A204.1 (cell line): ENCODE measurements at regions not wholly inside any gene's neighbourhood (a gene's known extent, or its start where the extent isn't known, plus 50 kb on each side); places are given as distances from the start of the nearest gene placed in this dataset.

Source experiments
- FAIRE-seq: peaks from 2 replicates; lab custom pipeline; 2012; peaks lifted over from hg19 to GRCh38; lab: Jason Lieb, UNC

DNA sequence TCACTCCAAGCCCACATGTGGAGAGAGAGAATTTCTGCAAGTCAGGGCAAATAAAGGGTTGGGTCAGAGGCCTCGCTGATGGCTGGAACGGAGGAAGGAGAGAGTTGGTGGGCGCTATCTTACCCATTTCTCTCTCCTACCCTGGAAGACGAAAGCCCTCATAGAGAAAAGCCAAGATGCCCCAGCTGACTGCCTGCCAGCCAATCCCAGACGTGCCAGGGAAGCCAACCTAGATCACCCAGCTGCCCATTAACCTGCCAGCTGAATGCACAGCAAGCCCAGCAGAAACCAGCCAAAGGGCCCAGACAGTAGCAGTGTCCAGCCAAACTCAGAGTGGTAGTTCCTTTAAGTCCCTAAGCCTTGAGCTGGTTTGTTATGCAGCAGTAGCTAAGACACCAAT is 167.0 kb upstream of the ZNF507 start:
- FAIRE-seq = no peak

DNA sequence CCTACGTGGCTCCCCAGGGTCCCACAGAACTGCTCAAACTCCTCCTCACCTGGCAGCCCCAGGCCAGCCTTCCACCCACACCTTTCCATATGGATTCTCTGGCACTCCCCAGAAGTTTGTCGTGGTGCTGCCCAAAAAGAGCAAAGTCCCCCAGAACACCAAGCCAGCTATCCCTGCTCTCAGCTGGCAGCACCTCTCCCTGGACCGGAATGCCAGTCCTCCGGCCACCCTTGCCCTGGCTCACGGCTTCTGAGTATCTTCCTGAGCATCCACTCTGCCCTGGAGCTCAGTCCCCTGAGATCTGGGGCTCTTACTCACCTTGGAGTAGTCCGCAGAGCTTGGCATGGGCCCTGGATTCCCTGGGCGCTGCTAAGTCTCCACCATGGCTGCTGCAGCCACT is 166.5 kb upstream of the ZNF507 start:
- FAIRE-seq = no peak

DNA sequence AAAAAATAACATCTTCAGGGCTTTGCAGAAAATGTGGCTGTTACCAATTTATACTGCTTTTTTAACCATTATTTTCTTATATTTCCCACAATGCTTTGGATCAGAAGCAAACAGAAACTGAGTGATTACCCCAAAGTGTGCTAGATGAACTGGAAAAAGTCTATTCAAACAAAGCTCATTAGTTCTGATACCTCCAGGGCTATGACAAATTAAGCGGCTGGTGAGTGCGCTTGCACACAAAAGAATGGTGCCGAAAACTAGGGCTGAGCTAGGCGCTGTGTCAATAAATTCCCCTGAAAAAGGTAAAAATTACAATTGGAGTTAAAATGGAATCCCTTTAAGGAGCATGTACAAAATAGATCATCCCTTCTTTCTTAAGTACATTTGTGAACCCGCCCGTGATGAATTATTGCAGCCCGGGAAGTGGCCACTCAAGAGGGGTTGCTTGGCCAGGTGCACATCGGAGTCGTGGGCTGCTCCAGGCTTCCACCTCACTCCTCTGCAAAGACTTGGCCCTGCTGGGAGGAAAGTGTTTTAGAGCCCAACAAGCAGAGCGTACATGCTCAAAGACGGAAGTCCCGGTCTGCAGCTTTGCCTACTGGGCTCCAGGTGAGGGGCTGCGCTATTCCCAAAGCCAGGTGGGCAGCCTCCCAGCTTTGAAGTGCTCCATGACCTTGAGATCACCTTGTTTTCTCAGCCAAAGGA is 164.0 kb upstream of the ZNF507 start:
- no peak for FAIRE-seq

- no peak for FAIRE-seq
These were observed 158.7 kb upstream of the ZNF507 start for GRCh38 chr19:32186542-32187330.

- FAIRE-seq = no peak
These were observed 156.5 kb upstream of the ZNF507 start for GRCh38 chr19:32188921-32189320.

- FAIRE-seq = no peak
These were observed 155.3 kb upstream of the ZNF507 start for GRCh38 chr19:32189956-32190706.

- no peak for FAIRE-seq
These were observed 153.5 kb upstream of the ZNF507 start for GRCh38 chr19:32191921-32192320.

DNA sequence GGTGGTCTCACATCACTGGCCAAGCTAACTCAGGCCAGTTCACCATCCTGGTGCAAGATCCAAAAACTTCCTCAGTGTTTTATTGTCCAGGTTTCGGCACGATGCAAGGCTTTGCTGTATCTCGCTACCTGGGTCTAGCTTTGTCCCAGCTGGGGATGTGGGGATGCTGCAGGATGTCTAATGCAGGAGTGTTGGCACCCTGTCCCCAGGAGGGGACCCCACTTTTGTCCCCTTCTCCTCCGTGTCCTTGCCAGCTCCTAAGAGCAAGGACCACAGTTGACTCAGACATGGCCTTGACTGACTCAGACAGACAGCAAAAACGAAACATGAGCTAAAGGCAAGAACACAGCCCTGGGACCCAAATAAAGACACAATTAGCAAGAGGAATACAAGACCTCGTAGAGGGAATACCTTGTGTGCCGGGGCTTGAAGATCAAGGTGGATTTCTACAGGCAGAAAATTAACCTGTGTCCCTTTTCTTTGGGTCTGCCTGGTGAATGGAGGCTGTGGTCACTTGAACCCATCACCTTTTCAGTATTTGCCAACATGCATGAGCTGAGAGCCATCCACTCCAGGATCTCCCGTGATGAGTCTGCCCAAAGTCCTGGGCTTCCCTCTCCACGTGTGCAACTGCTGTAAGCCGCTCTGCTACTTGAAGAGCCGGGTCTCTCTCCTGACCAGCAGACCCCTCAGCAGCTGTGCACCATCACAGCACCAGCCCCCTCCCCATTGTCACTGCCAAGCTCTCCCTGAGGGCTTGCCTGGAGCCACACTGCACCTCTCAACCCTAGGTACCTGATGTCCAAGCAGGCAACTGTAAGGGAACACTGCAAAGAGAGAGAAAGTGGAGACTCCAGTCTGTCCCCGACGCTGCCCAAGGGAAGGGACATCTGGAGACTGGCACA is 149.5 kb upstream of the ZNF507 start:
- no peak for FAIRE-seq

DNA sequence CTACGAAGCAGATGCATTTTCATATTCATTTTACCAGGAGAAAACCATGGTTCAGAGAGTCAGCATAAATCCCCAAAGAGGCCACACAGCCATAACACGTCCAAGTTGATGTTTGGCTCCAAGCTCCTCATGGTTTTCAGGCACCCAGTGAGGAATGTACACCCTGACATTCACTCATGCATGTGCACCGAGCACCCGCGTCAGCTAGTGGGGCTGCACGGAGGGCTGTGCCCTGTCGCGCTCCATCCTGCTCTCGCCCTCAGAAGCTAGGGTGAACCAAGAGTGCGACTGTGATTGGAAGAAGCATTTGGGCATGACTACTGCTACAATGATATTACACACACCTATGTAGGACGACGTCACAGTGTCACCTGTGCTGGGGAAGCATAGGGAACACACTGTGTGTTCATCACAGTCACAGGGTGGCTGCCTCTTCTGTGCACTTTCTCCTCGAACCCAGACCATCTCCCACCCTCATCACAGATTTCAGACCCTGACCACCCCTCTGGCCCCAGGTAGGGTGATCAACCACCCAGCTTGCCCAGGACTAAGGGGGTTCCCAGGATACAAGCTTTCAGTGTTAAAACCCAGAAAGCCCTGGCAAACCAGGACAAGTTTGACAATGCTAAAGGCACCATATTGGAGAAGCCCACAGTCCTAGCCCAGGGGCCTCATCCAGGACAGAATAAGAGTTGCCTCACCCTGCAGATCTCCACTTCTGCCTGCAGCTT is 148.6 kb upstream of the ZNF507 start:
- no peak for FAIRE-seq

DNA sequence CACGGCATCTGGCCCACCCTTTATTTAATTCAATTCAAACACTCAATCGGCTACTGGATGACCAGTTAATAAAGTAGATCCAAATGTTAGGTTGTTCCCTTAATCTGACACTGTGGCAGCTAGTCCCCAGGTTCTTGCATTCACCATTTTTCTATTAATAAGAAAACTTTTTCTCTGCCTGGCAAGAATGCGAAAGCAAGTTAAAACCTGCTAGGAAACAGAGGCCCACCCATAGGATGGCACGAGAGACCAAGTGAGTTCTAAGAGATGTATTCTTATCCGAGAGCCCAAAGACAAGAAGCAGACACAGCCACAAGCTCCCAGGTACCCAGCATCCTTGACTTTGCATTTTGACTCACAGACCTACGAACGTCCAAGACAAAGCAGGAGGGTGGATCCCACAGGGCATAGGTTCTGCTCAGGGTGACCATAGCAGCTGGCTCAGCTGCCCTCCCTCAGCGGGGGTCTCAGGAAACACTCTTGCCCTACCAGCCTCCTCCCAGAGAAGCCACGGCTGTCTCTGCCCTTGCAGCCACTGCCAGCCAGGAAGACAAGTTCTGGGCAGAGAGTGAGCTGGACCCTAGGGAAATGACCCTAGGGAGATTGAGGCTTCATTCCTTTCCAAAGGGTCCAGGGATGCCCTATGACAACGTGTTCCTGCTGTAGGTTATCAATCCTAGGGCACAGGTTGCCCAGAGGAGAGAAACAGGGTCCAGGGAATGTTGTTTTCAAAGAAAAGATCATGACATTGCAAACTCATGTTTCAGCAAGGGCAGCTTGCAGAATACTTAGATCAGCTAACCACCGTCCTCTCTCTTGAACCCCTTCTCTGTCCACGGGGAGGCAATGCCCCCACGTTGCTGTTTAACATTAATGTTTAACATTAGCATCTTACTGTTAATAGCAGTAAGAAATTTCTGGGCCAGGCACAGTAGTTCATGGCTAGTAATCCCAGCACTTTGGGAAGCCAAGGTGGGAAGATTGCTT is 147.2 kb upstream of the ZNF507 start:
- no peak for FAIRE-seq

DNA sequence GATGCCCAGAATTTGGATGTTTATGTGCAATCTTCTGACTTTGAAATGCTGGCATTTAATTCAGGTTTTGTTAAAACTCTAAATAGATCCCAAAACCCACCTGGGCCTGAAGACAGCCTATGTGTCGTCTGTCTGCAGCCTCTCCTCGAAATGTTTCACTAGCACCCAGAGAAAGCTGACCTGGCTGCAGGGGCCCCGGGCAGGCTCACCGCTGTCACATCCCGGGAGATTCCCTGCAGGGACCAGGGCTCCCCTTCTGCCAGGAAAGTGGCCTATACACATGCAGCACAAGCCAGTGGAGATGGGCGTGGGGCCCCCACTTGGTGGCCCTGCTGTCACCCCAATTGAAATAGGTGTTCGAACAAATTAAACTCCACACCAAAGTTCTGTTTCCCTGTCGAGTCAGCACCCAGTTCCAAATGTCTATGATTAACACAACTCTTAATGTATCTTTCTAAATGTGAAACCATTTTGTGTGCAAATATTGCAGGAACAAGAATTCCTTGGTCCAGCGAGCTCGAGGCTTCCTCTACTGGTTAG is 145.8 kb upstream of the ZNF507 start:
- no peak for FAIRE-seq

DNA sequence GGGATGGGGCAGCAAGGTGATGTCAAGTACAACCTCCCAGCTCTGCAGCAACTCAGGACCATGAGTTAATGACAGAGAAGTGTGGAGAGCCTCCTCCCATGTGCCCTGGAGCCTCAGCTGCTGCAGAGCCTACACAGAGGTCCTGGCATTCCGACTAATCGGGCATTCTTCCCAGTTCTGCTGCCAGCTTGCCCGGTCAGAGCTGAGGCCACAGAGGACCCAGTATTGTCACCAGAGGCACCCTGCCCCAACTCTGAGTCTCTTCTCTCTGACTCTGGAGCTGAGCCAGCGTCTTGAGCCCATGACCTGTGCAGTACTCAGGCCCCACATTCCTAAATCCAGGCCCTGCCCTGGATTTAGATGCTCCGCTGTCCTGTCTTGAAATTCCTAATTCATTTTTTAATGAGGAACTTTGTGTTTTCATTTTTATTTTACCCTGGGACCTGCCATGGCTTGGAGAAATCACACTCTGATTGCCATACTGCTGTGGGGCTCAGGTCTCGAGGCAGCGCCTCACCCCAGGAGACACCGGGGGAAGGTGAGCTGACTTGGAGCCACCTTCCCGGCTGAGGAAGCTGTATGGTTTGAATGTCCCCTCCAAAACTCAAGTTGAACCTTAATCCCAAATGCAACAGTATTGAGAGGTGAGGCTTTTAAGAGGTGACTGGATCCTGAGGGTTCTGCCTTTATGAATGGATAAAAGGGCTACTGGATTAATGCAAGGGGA is 144.9 kb upstream of the ZNF507 start:
- no peak for FAIRE-seq

DNA sequence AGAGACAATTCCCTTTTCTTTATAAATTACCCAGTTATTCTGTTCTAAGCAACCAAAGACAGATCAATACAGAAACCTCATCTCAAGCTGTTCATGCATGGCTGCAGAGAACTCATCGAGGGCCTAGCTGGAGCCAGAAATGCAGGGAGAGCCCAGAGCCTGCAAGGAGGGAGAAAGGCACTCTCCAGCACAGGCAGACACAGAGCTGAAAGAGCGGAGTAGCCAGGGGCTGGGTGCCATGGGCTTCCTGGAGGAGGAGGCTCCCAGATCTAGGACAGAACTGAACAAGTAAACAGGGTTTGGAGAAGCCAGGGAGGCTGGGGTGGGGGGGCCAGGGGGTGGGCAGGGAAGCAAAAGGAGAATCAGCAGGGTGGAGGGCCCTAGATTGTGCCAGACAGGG is 144.2 kb upstream of the ZNF507 start:
- no peak for FAIRE-seq

DNA sequence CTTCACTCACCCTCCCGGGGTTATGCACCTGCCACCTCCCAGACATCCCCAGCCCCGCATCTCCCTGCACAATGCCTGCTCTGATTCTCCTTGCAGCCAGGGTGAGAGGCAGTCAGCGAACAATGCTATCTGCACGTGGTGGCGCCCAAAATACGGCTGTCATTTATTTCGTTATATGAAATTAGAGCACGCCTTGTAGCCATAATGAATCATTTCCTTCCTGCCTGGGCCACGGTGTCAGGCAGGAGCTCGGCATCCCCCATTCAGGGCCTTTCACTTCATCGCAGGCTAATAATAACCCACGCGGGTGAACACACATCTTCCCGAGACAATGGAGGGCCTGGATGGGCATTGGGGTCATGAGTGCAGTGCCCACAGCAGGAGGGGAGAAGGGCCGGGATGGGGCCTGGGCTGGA is 143.8 kb upstream of the ZNF507 start:
- FAIRE-seq = no peak

GRCh38 chr19:32202244-32202643 is 143.2 kb upstream of the ZNF507 start:
- no peak for FAIRE-seq

DNA sequence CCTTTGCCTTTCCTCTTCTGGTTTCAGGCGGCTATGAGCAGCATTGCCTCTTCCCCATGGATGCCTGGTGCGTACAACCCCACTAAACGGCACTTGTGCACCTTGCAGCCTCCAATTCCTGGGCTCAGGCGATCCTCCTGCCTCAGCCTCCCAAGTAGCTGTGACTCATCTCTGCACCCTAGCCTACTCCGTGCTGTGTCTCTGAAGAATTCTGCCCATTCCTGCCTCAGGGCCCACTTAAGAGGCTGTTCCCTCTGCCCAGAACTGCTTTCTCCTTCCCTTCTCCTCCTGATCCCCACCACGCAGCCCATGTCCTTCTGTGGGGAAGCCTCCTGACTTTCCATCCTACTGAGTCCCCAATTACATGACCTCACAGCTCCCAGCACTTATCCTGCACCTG is 142.2 kb upstream of the ZNF507 start:
- no peak for FAIRE-seq

DNA sequence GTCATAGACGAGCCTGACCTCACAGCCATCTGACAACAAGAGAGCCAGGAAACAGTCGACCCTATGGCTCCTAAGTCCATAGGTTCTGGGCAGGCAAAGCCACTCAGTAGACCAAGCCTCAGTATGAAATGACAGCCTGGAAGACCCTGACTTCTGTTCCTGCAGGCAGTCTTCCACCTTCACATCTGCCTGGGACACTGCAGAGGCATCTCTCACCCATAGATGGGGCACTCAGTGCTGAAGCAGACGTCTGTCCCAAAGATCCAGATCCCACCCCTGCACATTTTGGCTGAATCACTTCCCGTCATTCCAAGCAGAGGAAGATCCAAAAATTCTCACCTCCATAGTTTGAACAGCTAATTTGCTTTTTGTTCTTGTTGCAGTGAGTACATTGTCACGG is 139.3 kb upstream of the ZNF507 start:
- no peak for FAIRE-seq

- FAIRE-seq = no peak
These were observed 137.3 kb upstream of the ZNF507 start for GRCh38 chr19:32208060-32208459.

DNA sequence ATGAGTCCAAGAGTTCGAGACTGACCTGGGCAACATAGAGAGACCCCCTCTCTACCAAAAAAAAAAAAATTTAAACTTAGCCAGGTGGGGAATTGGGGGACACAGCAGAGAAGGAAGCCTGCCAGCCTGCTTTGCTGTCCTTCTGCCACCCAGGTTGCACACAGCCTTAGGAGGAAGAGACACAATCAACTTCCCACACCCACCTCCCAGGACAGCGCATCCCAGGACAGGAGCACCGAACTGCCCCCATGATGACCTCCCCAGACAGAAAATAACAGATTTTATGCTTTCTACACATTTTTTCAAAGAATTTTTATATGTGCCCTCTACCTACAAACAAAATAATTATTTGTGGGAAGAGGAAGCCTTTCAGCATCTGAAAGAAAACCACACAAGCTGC is 126.0 kb upstream of the ZNF507 start:
- FAIRE-seq = no peak
